ENCODE measurements at regions not wholly inside any gene's neighbourhood (a gene's known extent, or its start where the extent isn't known, plus 50 kb on each side); places are given as distances from the start of the nearest gene placed in this dataset.

GRCh38 chr13:88068975-88069374 is 397.8 kb downstream of the SLITRK5 start:
- no peak for TF ChIP-seq CTCF (IDR thresholded peaks at IDR 0.05)
- Histone ChIP-seq H3K9me3 (peaks cover 0 to 8% (median 0%) of the 10 kb centered on the region in 11 donors), H3K27me3 (no peaks in the 10 kb centered on the region), H3K4me3 (no peak overlapping the region), H3K27ac (no peak overlapping the region), H3K4me1 (no peaks in the 10 kb centered on the region), H3K36me3 (no peaks in the 10 kb centered on the region)
- DNase-seq (no peak), ATAC-seq (no peak)
- intact Hi-C loops (cut with DNase I), result no loop called here
- 86 to 89% methylated on average over 11 of the region's 11 CpGs for WGBS, 2 donors

- no peak for TF ChIP-seq CTCF (IDR thresholded peaks at IDR 0.05)
- Histone ChIP-seq H3K27ac (no peak overlapping the region), H3K4me1 (no peaks in the 10 kb centered on the region), H3K36me3 (no peaks in the 10 kb centered on the region), H3K9me3 (no peaks in the 10 kb centered on the region), H3K27me3 (no peaks in the 10 kb centered on the region), H3K4me3 (no peak overlapping the region)
- 75 to 78% methylated on average over 1 of the region's 1 CpG for WGBS, 2 donors
- intact Hi-C loops (cut with DNase I), result no loop called here
- ATAC-seq (no peak), DNase-seq (no peak)
These were observed 400.2 kb downstream of the SLITRK5 start for GRCh38 chr13:88071371-88071770.

- Histone ChIP-seq H3K27ac (no peak overlapping the region), H3K36me3 (no peaks in the 10 kb centered on the region), H3K4me1 (no peaks in the 10 kb centered on the region), H3K27me3 (no peaks in the 10 kb centered on the region), H3K4me3 (no peak overlapping the region), H3K9me3 (peaks cover 0 to 2% (median 0%) of the 10 kb centered on the region in 11 donors)
- 66 to 70% methylated on average over 5 of the region's 5 CpGs for WGBS, 2 donors
- intact Hi-C loops (cut with DNase I), result no loop called here
- DNase-seq, result no peak
- no peak for TF ChIP-seq CTCF (IDR thresholded peaks at IDR 0.05)
- ATAC-seq, result no peak
These were observed 403.8 kb downstream of the SLITRK5 start for GRCh38 chr13:88074794-88075510.

GRCh38 chr13:88085036-88085435 is 413.9 kb downstream of the SLITRK5 start:
- no peak for TF ChIP-seq CTCF (IDR thresholded peaks at IDR 0.05)
- H3K27me3 ChIP-seq, result no peaks in the 10 kb centered on the region
- intact Hi-C loops (cut with DNase I), result no loop called here
- no peak for DNase-seq
- ATAC-seq, result no peak
- H3K4me1 ChIP-seq, result no peaks in the 10 kb centered on the region
- no peaks in the 10 kb centered on the region for H3K36me3 ChIP-seq
- H3K27ac ChIP-seq, result no peak overlapping the region
- H3K4me3 ChIP-seq, result no peak overlapping the region
- H3K9me3 ChIP-seq, result no peaks in the 10 kb centered on the region

All from heart right ventricle (tissue), 16 donors.